Heart left ventricle (tissue), 16 donors: ENCODE measurements at regions not wholly inside any gene's neighbourhood (a gene's known extent, or its start where the extent isn't known, plus 50 kb on each side); places are given as distances from the start of the nearest gene placed in this dataset.

Experiments
- ATAC-seq, 4 donors: fragments of 200-7000 bp; cut with Tn5 transposase; one replicate each; pipeline ENCODE4 v1.9.1; 2020 to 2022; ENCODE audit warnings: moderate library complexity in 4 of 4, mild to moderate bottlenecking in 3 of 4, moderate number of reproducible peaks in 1 of 4
- DNase-seq, 5 donors: peaks; one replicate each; pipeline ENCODE4 v3.0.0-alpha.2; 2020
- H3K27ac ChIP-seq, 12 donors: fragments of 200-600 bp; sonication (generic) in 4 of 12; one replicate each; pipeline versions ENCODE4 v1.5.0 to v1.8.0; 2016 to 2022; ENCODE audit warnings: mild to moderate bottlenecking in 2 of 12
- H3K27me3 ChIP-seq, 9 donors: fragments of 200-600 bp; sonication (generic) in 2 of 9; one replicate each; pipeline versions ENCODE4 v1.5.1 to v1.8.0; 2016 to 2022; ENCODE audit warnings: mild to moderate bottlenecking in 3 of 9
- H3K36me3 ChIP-seq, 9 donors: fragments of 200-600 bp; sonication (generic) in 2 of 9; one replicate each; pipeline versions ENCODE4 v1.5.0 to v1.8.0; 2018 to 2022; ENCODE audit warnings: mild to moderate bottlenecking in 2 of 9
- H3K4me1 ChIP-seq, 12 donors: fragments of 200-600 bp; sonication (generic) in 4 of 12; one replicate each; pipeline versions ENCODE4 v1.5.0 to v1.8.0; 2016 to 2022; ENCODE audit warnings: mild to moderate bottlenecking in 3 of 12
- H3K4me3 ChIP-seq, 12 donors: fragments of 200-600 bp; sonication (generic) in 4 of 12; one replicate each; pipeline versions ENCODE4 v1.5.0 to v1.8.0; 2017 to 2022; ENCODE audit warnings: mild to moderate bottlenecking in 9 of 12, moderate library complexity in 4 of 12
- H3K9me3 ChIP-seq, 12 donors: fragments of 200-600 bp; sonication (generic) in 4 of 12; one replicate each; pipeline versions ENCODE4 v1.5.0 to v1.8.0; 2016 to 2022; ENCODE audit warnings: mild to moderate bottlenecking in 1 of 12
- CTCF ChIP-seq, 12 donors: fragments of 200-600 bp; sonication (generic) in 4 of 12; IDR thresholded peaks; one replicate each; pipeline versions ENCODE4 v1.5.0 to v1.8.0; 2018 to 2022; ENCODE audit warnings: antibody characterized with exemption in 12 of 12, mild to moderate bottlenecking in 5 of 12
- POLR2A ChIP-seq, 2 donors: fragments of 450-650 bp; IDR thresholded peaks; one replicate each; pipeline ENCODE4 v1.6.1; 2017; ENCODE audit warnings: antibody characterized with exemption in 2 of 2, mild to moderate bottlenecking in 2 of 2, moderate library complexity in 2 of 2
- WGBS, 4 donors: extraction: QIAGEN DNeasy Blood & Tissue Kit in 2 of 4; methylation state at CpG; one replicate each; pipeline versions ENCODE4 v1.1.5 to v1.1.7; 2013 to 2018; 5-methylcytosine and 5-hydroxymethylcytosine counted together
- intact Hi-C, 10 donors: fragments of 100-400 bp; cut with DNase I; formaldehyde crosslinking; loops; one replicate each; pipeline versions ENCODE4 v1.11.1 to v1.14.2; 2022
- donor health status: ischemic (EF 13 %, LVEDD 7.1; RV severe dilation, severe dysfunction).
- donor health status: healthy with polysubstance abuse.
- donor health status: DM: no; HTN: yes; CAD: no.
- donor health status: DM: no; HTN: no; CAD: no.
- donor health status: ischemic (EF 25% LVEDD 6.9; RV normal size, moderate dysfunction).
- donor health status: ischemic (EF 25% LVEDD 5.7; RV mildly dilated, moderate dysfunction).
- donor health status: healthy.
- donor health status: DM: yes; HTN: yes; CAD: no.
- donor health status: ischemic (EF 35%, LVEDD 5.7; RV mildly dilated, moderate dysfunction).
- donor health status: nonischemic (EF 11% LVEDD 7.7; RV severe dilation, severe dysfunction).
- donor health status: DM: yes; HTN: yes; CAD: no.
- donor health status: PGD.
- donor health status: ischemic (EF 29% LVEDD 5.4; RV normal size, mild dysfunction).
- donor health status: nonischemic (EF 23%, LVEDD 6.1; RV moderate dilation, normal function).

GRCh38 chr4:185086053-185086452 lies 57.0 kb upstream of the SLC25A4 start:
- ATAC-seq, result no peak
- intact Hi-C loops, result no loop called here

GRCh38 chr4:185088899-185089298 lies 54.2 kb upstream of the SLC25A4 start:
- WGBS, 4 donors, result 78 to 81% (median 79%) methylated on average over 6 of the region's 6 CpGs
- Histone ChIP-seq H3K4me3 (no peak overlapping the region), H3K9me3 (peaks cover 0 to 3% (median 0%) of the 10 kb centered on the region in 12 donors), H3K4me1 (no peaks in the 10 kb centered on the region), H3K36me3 (no peaks in the 10 kb centered on the region), H3K27ac (no peak overlapping the region), H3K27me3 (peaks cover 0 to 8% (median 0%) of the 10 kb centered on the region in 9 donors)
- no peak for DNase-seq
- no peak for ATAC-seq
- TF ChIP-seq CTCF (IDR thresholded peaks at IDR 0.05), result no peak
- TF ChIP-seq POLR2A (IDR thresholded peaks at IDR 0.05), result no peak
- intact Hi-C loops, result no loop called here

More at GRCh38 chr4:185086053-185086452, 57.0 kb upstream of the SLC25A4 start:
- no peaks in the 10 kb centered on the region for H3K9me3 ChIP-seq
- H3K27ac ChIP-seq, result no peak overlapping the region
- no peak for DNase-seq
- TF ChIP-seq CTCF (IDR thresholded peaks at IDR 0.05) (no peak), POLR2A (IDR thresholded peaks at IDR 0.05) (no peak)
- 57 to 78% (median 62%) methylated on average over 16 of the region's 16 CpGs for WGBS, 4 donors
- no peaks in the 10 kb centered on the region for H3K36me3 ChIP-seq
- H3K27me3 ChIP-seq, result peaks cover 0 to 8% (median 0%) of the 10 kb centered on the region in 9 donors
- H3K4me1 ChIP-seq, result no peaks in the 10 kb centered on the region
- no peak overlapping the region for H3K4me3 ChIP-seq

- WGBS, 4 donors, result 76 to 94% (median 80%) methylated on average over 1 of the region's 1 CpG
- ATAC-seq (no peak), DNase-seq (no peak)
- peaks cover 0 to 3% (median 0%) of the 10 kb centered on the region in 12 donors for H3K9me3 ChIP-seq
- H3K27ac ChIP-seq, result no peak overlapping the region
- H3K4me3 ChIP-seq, result no peak overlapping the region
- intact Hi-C loops, result loop anchor here in 5 of 10 donors (5.0 to 10.0 kb wide), 3 partner anchors 48 to 348 kb away; no protein-coding TSS in a partner anchor
- TF ChIP-seq CTCF (IDR thresholded peaks at IDR 0.05), result no peak
- no peak for TF ChIP-seq POLR2A (IDR thresholded peaks at IDR 0.05)
- H3K36me3 ChIP-seq, result no peaks in the 10 kb centered on the region
- no peaks in the 10 kb centered on the region for H3K4me1 ChIP-seq
- H3K27me3 ChIP-seq, result peaks cover 0 to 8% (median 0%) of the 10 kb centered on the region in 9 donors
Observed at GRCh38 chr4:185090592-185090991, 52.5 kb upstream of the SLC25A4 start.

- TF ChIP-seq POLR2A (IDR thresholded peaks at IDR 0.05) (no peak), CTCF (IDR thresholded peaks at IDR 0.05) (no peak)
- DNase-seq (no peak), ATAC-seq (no peak)
- peaks cover 0 to 3% (median 0%) of the 10 kb centered on the region in 12 donors for H3K9me3 ChIP-seq
- intact Hi-C loops, result loop anchor here in 5 of 10 donors (5.0 to 10.0 kb wide), 3 partner anchors 50 to 350 kb away; no protein-coding TSS in a partner anchor
- no peak overlapping the region for H3K27ac ChIP-seq
- no peaks in the 10 kb centered on the region for H3K36me3 ChIP-seq
- no peaks in the 10 kb centered on the region for H3K4me1 ChIP-seq
- 93 to 94% (median 93%) methylated on average over 6 of the region's 6 CpGs for WGBS, 4 donors
- H3K4me3 ChIP-seq, result no peak overlapping the region
- H3K27me3 ChIP-seq, result peaks cover 0 to 8% (median 0%) of the 10 kb centered on the region in 9 donors
Observed at GRCh38 chr4:185092535-185093197, 50.4 kb upstream of the SLC25A4 start.
